Fibroblast of lung (primary cell): ENCODE measurements at regions not wholly inside any gene's neighbourhood (a gene's known extent, or its start where the extent isn't known, plus 50 kb on each side); places are given as distances from the start of the nearest gene placed in this dataset.

ENCODE experiments used
- CTCF ChIP-seq, 2 donors: IDR thresholded peaks in 1 of 2; conservative IDR thresholded peaks in 1 of 2; 1 replicate in 1 of 2; 2 replicates in 1 of 2; pipeline ENCODE4 v1.5.1; 2011 to 2012; ENCODE audit warnings: low read length in 2 of 2, control low read depth in 1 of 2, inconsistent platforms in 1 of 2, low read depth in 1 of 2, mild to moderate bottlenecking in 1 of 2
- EZH2 ChIP-seq: IDR thresholded peaks from 2 replicates; pipeline ENCODE4 v1.5.1; 2012; ENCODE audit warnings: low read length, control low read depth, mild to moderate bottlenecking; ENCODE audit errors: missing control alignments

- TF ChIP-seq CTCF (conservative IDR thresholded peaks at IDR 0.05 in 1 of 2, IDR thresholded peaks at IDR 0.05 in 1 of 2; ENCODE audit: low read depth in 1 of 2, low read length in 2 of 2) (no peak), EZH2 (no peak)
These were observed 529.5 kb downstream of the ETS1 start for GRCh38 chr11:128057786-128058395.
